Large intestine (tissue), 3 donors: ENCODE measurements at regions not wholly inside any gene's neighbourhood (a gene's known extent, or its start where the extent isn't known, plus 50 kb on each side); places are given as distances from the start of the nearest gene placed in this dataset.

Source experiments
- DNase-seq, 2 donors: peaks; one replicate each; pipeline versions ENCODE4 v3.0.0 to v3.0.0-alpha.2; 2013
- H3K27ac ChIP-seq: one replicate; pipeline ENCODE4 v1.5.1; 2013; ENCODE audit warnings: low read length
- H3K27me3 ChIP-seq: 2 replicates; pipeline ENCODE4 v1.6.1; 2013; ENCODE audit warnings: low read length; ENCODE audit not compliant: control insufficient read depth, insufficient read depth
- H3K36me3 ChIP-seq: 2 replicates; pipeline ENCODE4 v1.6.1; 2013; ENCODE audit warnings: low read length; ENCODE audit not compliant: control insufficient read depth, insufficient read depth
- H3K4me1 ChIP-seq: one replicate; pipeline ENCODE4 v1.6.1; 2013; ENCODE audit warnings: low read length; ENCODE audit not compliant: control insufficient read depth, insufficient read depth
- H3K4me3 ChIP-seq: one replicate; pipeline ENCODE4 v1.5.1; 2013; ENCODE audit warnings: low read length
- H3K9me3 ChIP-seq: one replicate; pipeline ENCODE4 v1.6.1; 2013; ENCODE audit warnings: mild to moderate bottlenecking, low read depth, low read length, moderate library complexity; ENCODE audit not compliant: control insufficient read depth
- WGBS: methylation state at CpG from one replicate; pipeline ENCODE4 v1.1.5; 2013; ENCODE audit warnings: low lambda C conversion rate; ENCODE audit not compliant: insufficient coverage; 5-methylcytosine and 5-hydroxymethylcytosine counted together

GRCh38 chr22:46067159-46068111 lies 82.9 kb upstream of the PPARA start:
- H3K27me3 ChIP-seq: peaks cover 70% of the 10 kb centered on the region
- peaks cover 8% of the 10 kb centered on the region for H3K9me3 ChIP-seq
- no peak overlapping the region for H3K4me3 ChIP-seq
- H3K36me3 ChIP-seq: no peaks in the 10 kb centered on the region
- 100% methylated on average over 2 of the region's 19 CpGs for WGBS
- peak overlapping the region; percentile 21 for H3K27ac ChIP-seq
- DNase-seq: no peak
- H3K4me1 ChIP-seq: peaks cover 7% of the 10 kb centered on the region

GRCh38 chr22:46068181-46068592 lies 82.1 kb upstream of the PPARA start:
- peaks cover 69% of the 10 kb centered on the region for H3K27me3 ChIP-seq
- no peak overlapping the region for H3K4me3 ChIP-seq
- peaks cover 7% of the 10 kb centered on the region for H3K4me1 ChIP-seq
- no peak overlapping the region for H3K27ac ChIP-seq
- H3K36me3 ChIP-seq: no peaks in the 10 kb centered on the region
- no CpG with 5 or more reads among the region's 2 CpGs for WGBS
- peaks cover 8% of the 10 kb centered on the region for H3K9me3 ChIP-seq
- DNase-seq: no peak

GRCh38 chr22:46068593-46069491 lies 81.5 kb upstream of the PPARA start:
- H3K27me3 ChIP-seq: peaks cover 64% of the 10 kb centered on the region

GRCh38 chr22:46069521-46070214 lies 80.7 kb upstream of the PPARA start:
- H3K36me3 ChIP-seq: no peaks in the 10 kb centered on the region
- WGBS: 50% methylated on average over 2 of the region's 24 CpGs
- no peak for DNase-seq
- peak overlapping the region; percentile 51 for H3K4me3 ChIP-seq
- peak overlapping the region; percentile 69 for H3K27ac ChIP-seq
- peaks cover 4% of the 10 kb centered on the region for H3K9me3 ChIP-seq
- peaks cover 60% of the 10 kb centered on the region for H3K27me3 ChIP-seq
- H3K4me1 ChIP-seq: peaks cover 7% of the 10 kb centered on the region

More at GRCh38 chr22:46068593-46069491, 81.5 kb upstream of the PPARA start:
- Histone ChIP-seq H3K9me3 (peaks cover 8% of the 10 kb centered on the region), H3K36me3 (no peaks in the 10 kb centered on the region), H3K4me1 (peaks cover 7% of the 10 kb centered on the region), H3K4me3 (peak overlapping the region; percentile 51), H3K27ac (peak overlapping the region; percentile 69)
- no peak for DNase-seq
- 46% methylated on average over 3 of the region's 14 CpGs for WGBS

GRCh38 chr22:46070215-46070802 lies 80.0 kb upstream of the PPARA start:
- Histone ChIP-seq H3K27ac (peak overlapping the region; percentile 69), H3K27me3 (peaks cover 58% of the 10 kb centered on the region), H3K4me3 (peak overlapping the region; percentile 51), H3K9me3 (peaks cover 4% of the 10 kb centered on the region), H3K36me3 (peaks cover 2% of the 10 kb centered on the region), H3K4me1 (peaks cover 7% of the 10 kb centered on the region)
- DNase-seq: peak in 1 of 2 donors; percentile 70
- no CpG with 5 or more reads among the region's 57 CpGs for WGBS

GRCh38 chr22:46070803-46071450 lies 79.4 kb upstream of the PPARA start:
- Histone ChIP-seq H3K27ac (peak overlapping the region; percentile 69), H3K4me3 (peak overlapping the region; percentile 51), H3K27me3 (peaks cover 54% of the 10 kb centered on the region), H3K9me3 (peaks cover 4% of the 10 kb centered on the region), H3K4me1 (peaks cover 7% of the 10 kb centered on the region), H3K36me3 (peaks cover 2% of the 10 kb centered on the region)
- WGBS: no CpG with 5 or more reads among the region's 112 CpGs
- no peak for DNase-seq

- peaks cover 6% of the 10 kb centered on the region for H3K9me3 ChIP-seq
- peaks cover 51% of the 10 kb centered on the region for H3K27me3 ChIP-seq
- peak overlapping the region; percentile 54 for H3K4me3 ChIP-seq
- peaks cover 2% of the 10 kb centered on the region for H3K36me3 ChIP-seq
- WGBS: no CpG with 5 or more reads among the region's 109 CpGs
- peaks cover 7% of the 10 kb centered on the region for H3K4me1 ChIP-seq
- DNase-seq: peak; percentile 72 to 84
- H3K27ac ChIP-seq: no peak overlapping the region
Measured at GRCh38 chr22:46071451-46072109, 78.7 kb upstream of the PPARA start.

- H3K4me3 ChIP-seq: peak overlapping the region; percentile 54
- DNase-seq: peak; percentile 63 to 86
- peaks cover 2% of the 10 kb centered on the region for H3K36me3 ChIP-seq
- WGBS: no CpG with 5 or more reads among the region's 81 CpGs
- H3K27ac ChIP-seq: peak overlapping the region; percentile 52
- peaks cover 44% of the 10 kb centered on the region for H3K27me3 ChIP-seq
- peaks cover 7% of the 10 kb centered on the region for H3K4me1 ChIP-seq
- peaks cover 6% of the 10 kb centered on the region for H3K9me3 ChIP-seq
Measured at GRCh38 chr22:46072110-46072881, 78.0 kb upstream of the PPARA start.
